IPS-NIHi11 (cell line): ENCODE measurements at regions not wholly inside any gene's neighbourhood (a gene's known extent, or its start where the extent isn't known, plus 50 kb on each side); places are given as distances from the start of the nearest gene placed in this dataset.
"Not testable (repeated sequence)": the region's sequence is repeated elsewhere in the genome, so short reads cannot be mapped to it uniquely, and the experiment has no call there.

Experiments used
- DNase-seq: peaks from one replicate; pipeline ENCODE4 v3.0.0; 2012; ENCODE audit warnings: mixed read lengths, low spot score

- no peak for DNase-seq
Measured at GRCh38 chr15:35282965-35283496, 197.9 kb upstream of the NANOGP8 start.

GRCh38 chr15:35281515-35281914 is 196.4 kb upstream of the NANOGP8 start:
- no peak for DNase-seq

GRCh38 chr15:35279811-35280210 is 194.7 kb upstream of the NANOGP8 start:
- DNase-seq = no peak

GRCh38 chr15:35271371-35272043 is 186.4 kb upstream of the NANOGP8 start:
- DNase-seq = no peak

- DNase-seq = no peak
Measured at GRCh38 chr15:35260941-35261340, 175.8 kb upstream of the NANOGP8 start.

GRCh38 chr15:35260274-35260673 is 175.2 kb upstream of the NANOGP8 start:
- not testable (repeated sequence) for DNase-seq

- no peak for DNase-seq
Measured at GRCh38 chr15:35256551-35256950, 171.5 kb upstream of the NANOGP8 start.

GRCh38 chr15:35256141-35256540 is 171.0 kb upstream of the NANOGP8 start:
- no peak for DNase-seq

- DNase-seq = not testable (repeated sequence)
Measured at GRCh38 chr15:35254908-35255307, 169.8 kb upstream of the NANOGP8 start.

GRCh38 chr15:35254062-35254461 is 169.0 kb upstream of the NANOGP8 start:
- no peak for DNase-seq

GRCh38 chr15:35252351-35252865 is 167.3 kb upstream of the NANOGP8 start:
- no peak for DNase-seq

- DNase-seq = no peak
Measured at GRCh38 chr15:35247150-35247549, 162.1 kb upstream of the NANOGP8 start.

GRCh38 chr15:35246451-35246850 is 161.4 kb upstream of the NANOGP8 start:
- no peak for DNase-seq

- not testable (repeated sequence) for DNase-seq
Measured at GRCh38 chr15:35245681-35246080, 160.6 kb upstream of the NANOGP8 start.

- DNase-seq = no peak
Measured at GRCh38 chr15:35244227-35244626, 159.1 kb upstream of the NANOGP8 start.

GRCh38 chr15:35243758-35244157 is 158.7 kb upstream of the NANOGP8 start:
- no peak for DNase-seq

GRCh38 chr15:35239693-35240092 is 154.6 kb upstream of the NANOGP8 start:
- not testable (repeated sequence) for DNase-seq

GRCh38 chr15:35238448-35238847 is 153.4 kb upstream of the NANOGP8 start:
- DNase-seq = not testable (repeated sequence)

GRCh38 chr15:35229085-35229484 is 144.0 kb upstream of the NANOGP8 start:
- DNase-seq = no peak

GRCh38 chr15:35218215-35218614 is 133.1 kb upstream of the NANOGP8 start:
- no peak for DNase-seq

GRCh38 chr15:35215093-35215492 is 130.0 kb upstream of the NANOGP8 start:
- DNase-seq = no peak

- no peak for DNase-seq
Measured at GRCh38 chr15:35211240-35211902, 126.3 kb upstream of the NANOGP8 start.

- DNase-seq = no peak
Measured at GRCh38 chr15:35210370-35210769, 125.3 kb upstream of the NANOGP8 start.
